Astrocyte of the cerebellum (primary cell): ENCODE measurements at regions not wholly inside any gene's neighbourhood (a gene's known extent, or its start where the extent isn't known, plus 50 kb on each side); places are given as distances from the start of the nearest gene placed in this dataset.
A peak's percentile ranks its signal among the peaks of the same experiment; 100 is the strongest.

Experiments
- DNase-seq: peaks from one replicate; pipeline ENCODE4 v3.0.0-alpha.2; 2011; ENCODE audit warnings: low read depth
- H3K4me3 ChIP-seq: 2 replicates; pipeline ENCODE4 v1.5.1; 2011; ENCODE audit warnings: mild to moderate bottlenecking, low read depth, low read length, moderate library complexity
- CTCF ChIP-seq: IDR thresholded peaks from 2 replicates; pipeline ENCODE4 v1.5.1; 2012; ENCODE audit warnings: low read length, low read depth, moderate library complexity, mild to moderate bottlenecking; ENCODE audit errors: missing control alignments
- in situ Hi-C: cut with HindIII; loops from 2 replicates; pipeline ENCODE4 v1.10.0; 2017; ENCODE audit warnings: low sequenced_read_pairs

GRCh38 chr5:68738236-68738635, 355.6 kb upstream of the SLC30A5 start:
- in situ Hi-C loops = no loop called here
- TF ChIP-seq CTCF = no peak
- no peak for DNase-seq
- no peak overlapping the region for H3K4me3 ChIP-seq

GRCh38 chr5:68738841-68739240, 355.0 kb upstream of the SLC30A5 start:
- in situ Hi-C loops = no loop called here
- no peak for TF ChIP-seq CTCF
- H3K4me3 ChIP-seq = no peak overlapping the region
- no peak for DNase-seq

- in situ Hi-C loops = no loop called here
- no peak for DNase-seq
- H3K4me3 ChIP-seq = no peak overlapping the region
- TF ChIP-seq CTCF = no peak
Observed at GRCh38 chr5:68739752-68740151, 354.1 kb upstream of the SLC30A5 start.

- no peak for DNase-seq
- in situ Hi-C loops = no loop called here
- TF ChIP-seq CTCF = no peak
- H3K4me3 ChIP-seq = no peak overlapping the region
Observed at GRCh38 chr5:68740226-68740910, 353.4 kb upstream of the SLC30A5 start.

- no peak for TF ChIP-seq CTCF
- H3K4me3 ChIP-seq = no peak overlapping the region
- in situ Hi-C loops = no loop called here
- no peak for DNase-seq
Observed at GRCh38 chr5:68744206-68744605, 349.6 kb upstream of the SLC30A5 start.

- no peak for DNase-seq
- H3K4me3 ChIP-seq = no peak overlapping the region
- in situ Hi-C loops = no loop called here
- TF ChIP-seq CTCF = peak; percentile 10
Observed at GRCh38 chr5:68745448-68745847, 348.4 kb upstream of the SLC30A5 start.

- no peak for TF ChIP-seq CTCF
- no peak for DNase-seq
- H3K4me3 ChIP-seq = no peak overlapping the region
- in situ Hi-C loops = no loop called here
Observed at GRCh38 chr5:68746220-68746619, 347.6 kb upstream of the SLC30A5 start.
